Body of pancreas (tissue), 4 donors: ENCODE measurements at regions not wholly inside any gene's neighbourhood (a gene's known extent, or its start where the extent isn't known, plus 50 kb on each side); places are given as distances from the start of the nearest gene placed in this dataset.

Experiments
- ATAC-seq: fragments of 150-250 bp; one replicate; pipeline ENCODE4 v1.9.1; 2016
- DNase-seq, 4 donors: peaks; one replicate each; pipeline ENCODE4 v3.0.0-alpha.2; 2019
- H3K27ac ChIP-seq, 4 donors: fragments of 200-600 bp; sonication (generic); 1 replicate in 3 of 4; 2 replicates in 1 of 4; pipeline versions ENCODE4 v1.5.1 to v1.6.1; 2016 to 2019; ENCODE audit warnings: mild to moderate bottlenecking in 1 of 4, mixed read lengths in 1 of 4, moderate library complexity in 1 of 4
- H3K27me3 ChIP-seq, 2 donors: fragments of 200-600 bp; sonication (generic); one replicate each; pipeline ENCODE4 v1.6.0; 2016; ENCODE audit warnings: mild to moderate bottlenecking in 1 of 2
- H3K36me3 ChIP-seq, 2 donors: fragments of 200-600 bp; sonication (generic); replicated peaks in 1 of 2; 2 replicates each; pipeline ENCODE4 v1.5.1; 2016; ENCODE audit warnings: low read depth in 2 of 2; ENCODE audit not compliant: insufficient read depth in 1 of 2
- H3K4me1 ChIP-seq: fragments of 200-600 bp; sonication (generic); one replicate; pipeline ENCODE4 v1.6.0; 2016
- H3K4me3 ChIP-seq, 2 donors: fragments of 200-600 bp; sonication (generic); 1 replicate in 1 of 2; 2 replicates in 1 of 2; pipeline ENCODE4 v1.5.1; 2016 to 2019
- H3K9me3 ChIP-seq, 3 donors: fragments of 200-600 bp; sonication (generic); 1 replicate in 2 of 3; 2 replicates in 1 of 3; pipeline ENCODE4 v1.5.1; 2016
- POLR2A ChIP-seq, 3 donors: fragments of 450-650 bp; IDR thresholded peaks; one replicate each; pipeline ENCODE4 v1.6.1; 2016; ENCODE audit warnings: antibody characterized with exemption in 3 of 3, mild to moderate bottlenecking in 2 of 3
- WGBS, 2 donors: methylation state at CpG; one replicate each; pipeline ENCODE4 v1.1.5; 2017; 5-methylcytosine and 5-hydroxymethylcytosine counted together
- intact Hi-C: fragments of 100-400 bp; cut with DNase I; formaldehyde crosslinking; loops from one replicate; pipeline ENCODE4 v1.15.1; 2023
- TF ChIP-seq, protein P1 (sequence below), 7 experiments: fragments of 450-650 bp in 4 of 7; fragments of 200-600 bp in 3 of 7; sonication (generic) in 3 of 7; IDR thresholded peaks; one replicate each; pipeline ENCODE4 v1.5.1; 2016 to 2019; ENCODE audit warnings: antibody characterized with exemption in 7 of 7

DNA sequence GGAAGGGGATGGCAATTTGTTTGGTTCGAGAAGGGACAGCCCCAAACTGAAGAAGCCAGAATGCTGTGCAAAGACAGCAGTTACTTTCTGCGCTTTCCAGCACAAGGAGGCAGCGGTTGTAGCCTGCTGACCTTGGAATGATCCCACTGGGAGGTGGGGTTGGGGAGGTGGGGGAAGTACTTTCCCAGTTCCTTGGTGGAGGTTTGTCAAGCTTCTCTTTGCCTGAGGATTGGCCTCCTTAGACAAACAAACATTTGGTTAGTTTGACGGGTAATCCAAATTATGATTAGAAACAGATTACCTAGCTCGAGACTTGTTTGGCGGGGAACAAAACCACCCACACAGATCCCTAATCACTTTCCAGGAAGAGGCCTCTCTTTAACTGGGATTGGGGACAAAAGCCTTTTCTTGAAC, 79.1 kb upstream of the EGLN3 start:
- H3K36me3 ChIP-seq: no peaks in the 10 kb centered on the region
- 61 to 68% methylated on average over 4 to 6 of the region's 6 CpGs for WGBS, 2 donors
- ATAC-seq (peak; percentile 48), DNase-seq (peak in 3 of 4 donors; percentile 14 to 45 (median 23))
- H3K4me1 ChIP-seq: no peaks in the 10 kb centered on the region
- H3K4me3 ChIP-seq: no peak overlapping the region
- H3K27me3 ChIP-seq: no peaks in the 10 kb centered on the region
- TF ChIP-seq, protein P1, sequence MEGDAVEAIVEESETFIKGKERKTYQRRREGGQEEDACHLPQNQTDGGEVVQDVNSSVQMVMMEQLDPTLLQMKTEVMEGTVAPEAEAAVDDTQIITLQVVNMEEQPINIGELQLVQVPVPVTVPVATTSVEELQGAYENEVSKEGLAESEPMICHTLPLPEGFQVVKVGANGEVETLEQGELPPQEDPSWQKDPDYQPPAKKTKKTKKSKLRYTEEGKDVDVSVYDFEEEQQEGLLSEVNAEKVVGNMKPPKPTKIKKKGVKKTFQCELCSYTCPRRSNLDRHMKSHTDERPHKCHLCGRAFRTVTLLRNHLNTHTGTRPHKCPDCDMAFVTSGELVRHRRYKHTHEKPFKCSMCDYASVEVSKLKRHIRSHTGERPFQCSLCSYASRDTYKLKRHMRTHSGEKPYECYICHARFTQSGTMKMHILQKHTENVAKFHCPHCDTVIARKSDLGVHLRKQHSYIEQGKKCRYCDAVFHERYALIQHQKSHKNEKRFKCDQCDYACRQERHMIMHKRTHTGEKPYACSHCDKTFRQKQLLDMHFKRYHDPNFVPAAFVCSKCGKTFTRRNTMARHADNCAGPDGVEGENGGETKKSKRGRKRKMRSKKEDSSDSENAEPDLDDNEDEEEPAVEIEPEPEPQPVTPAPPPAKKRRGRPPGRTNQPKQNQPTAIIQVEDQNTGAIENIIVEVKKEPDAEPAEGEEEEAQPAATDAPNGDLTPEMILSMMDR (IDR thresholded peaks at IDR 0.05): no peak
- TF ChIP-seq POLR2A (IDR thresholded peaks at IDR 0.05): no peak
- no peak overlapping the region for H3K27ac ChIP-seq
- no peaks in the 10 kb centered on the region for H3K9me3 ChIP-seq
- intact Hi-C loops: no loop called here

DNA sequence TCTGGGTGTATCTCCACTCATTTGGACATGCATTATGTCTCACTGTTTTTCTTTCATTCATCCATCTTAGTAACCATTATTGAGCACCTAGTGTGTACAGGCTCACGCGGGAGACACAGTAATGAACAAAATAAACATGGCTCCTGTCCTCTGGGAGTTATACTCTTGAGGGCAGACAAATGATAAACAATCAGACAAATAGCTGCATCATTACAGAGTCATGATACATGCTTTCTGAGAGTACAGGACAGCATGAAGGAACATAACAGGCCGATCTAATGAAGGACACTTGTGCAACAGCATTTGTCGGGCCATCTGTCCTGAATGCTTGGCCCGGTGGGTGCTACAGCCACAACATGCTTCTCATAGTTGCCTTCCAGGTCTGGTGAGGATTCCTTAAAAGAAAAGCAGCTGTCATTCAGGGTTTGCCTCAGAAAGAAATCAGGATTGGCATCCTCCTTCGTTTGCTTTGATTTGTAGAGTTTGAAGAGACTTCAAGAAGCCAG, 77.2 kb upstream of the EGLN3 start:
- no peak for ATAC-seq
- DNase-seq: no peak
- Histone ChIP-seq H3K4me1 (no peaks in the 10 kb centered on the region), H3K9me3 (no peaks in the 10 kb centered on the region), H3K4me3 (no peak overlapping the region), H3K36me3 (no peaks in the 10 kb centered on the region), H3K27ac (no peak overlapping the region), H3K27me3 (no peaks in the 10 kb centered on the region)
- TF ChIP-seq, protein P1 (IDR thresholded peaks at IDR 0.05): no peak
- TF ChIP-seq POLR2A (IDR thresholded peaks at IDR 0.05): no peak
- WGBS, 2 donors: 68 to 92% methylated on average over 6 of the region's 6 CpGs
- intact Hi-C loops: no loop called here

DNA sequence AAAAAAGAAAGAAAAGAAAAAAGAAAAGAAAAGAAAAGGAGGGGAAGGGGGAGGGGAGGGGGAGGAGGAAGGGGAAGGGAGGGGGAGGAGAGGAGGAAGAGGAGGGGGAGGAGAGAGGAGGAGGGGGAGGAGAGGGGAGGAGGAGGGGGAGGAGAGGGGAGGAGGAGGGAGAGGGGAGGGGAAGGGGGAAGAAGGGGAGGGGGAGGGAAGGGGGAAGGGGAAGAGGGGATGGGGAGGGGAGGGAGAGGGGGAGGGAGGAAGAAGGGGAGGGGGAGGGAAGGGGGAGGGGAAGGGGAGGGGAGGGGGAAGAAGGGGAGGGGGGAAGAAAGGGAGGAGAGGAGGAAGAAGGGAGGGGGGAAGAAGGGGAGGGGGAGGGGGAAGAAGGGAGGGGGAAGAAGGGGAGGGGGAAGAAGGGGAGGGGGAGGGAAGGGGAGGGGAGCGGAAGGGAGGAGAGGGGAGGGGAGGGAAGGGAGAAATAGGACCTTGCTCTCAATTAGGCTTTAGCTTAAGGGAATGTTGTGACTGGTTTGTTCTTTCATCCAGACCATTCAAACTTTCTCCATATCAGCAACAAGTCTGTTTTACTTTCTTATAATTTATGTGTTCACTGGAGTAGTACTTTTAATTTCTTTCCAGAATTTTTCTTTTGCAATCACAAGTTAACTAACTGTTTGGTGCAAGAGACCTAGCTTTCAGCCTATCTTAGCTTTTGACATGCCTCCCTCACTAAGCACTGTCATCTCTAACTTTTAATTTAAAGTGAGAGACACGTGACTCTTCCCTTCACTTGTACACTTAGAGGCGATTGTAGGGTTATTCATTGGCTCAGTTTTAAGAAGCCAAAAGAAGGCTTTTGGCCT, 76.5 kb upstream of the EGLN3 start:
- Histone ChIP-seq H3K27me3 (no peaks in the 10 kb centered on the region), H3K36me3 (no peaks in the 10 kb centered on the region), H3K9me3 (no peaks in the 10 kb centered on the region), H3K4me1 (no peaks in the 10 kb centered on the region), H3K27ac (no peak overlapping the region), H3K4me3 (no peak overlapping the region)
- 72 to 81% methylated on average over 2 to 3 of the region's 3 CpGs for WGBS, 2 donors
- ATAC-seq (no peak), DNase-seq (no peak)
- no peak for TF ChIP-seq POLR2A (IDR thresholded peaks at IDR 0.05)
- TF ChIP-seq, protein P1 (IDR thresholded peaks at IDR 0.05): no peak
- intact Hi-C loops: no loop called here

DNA sequence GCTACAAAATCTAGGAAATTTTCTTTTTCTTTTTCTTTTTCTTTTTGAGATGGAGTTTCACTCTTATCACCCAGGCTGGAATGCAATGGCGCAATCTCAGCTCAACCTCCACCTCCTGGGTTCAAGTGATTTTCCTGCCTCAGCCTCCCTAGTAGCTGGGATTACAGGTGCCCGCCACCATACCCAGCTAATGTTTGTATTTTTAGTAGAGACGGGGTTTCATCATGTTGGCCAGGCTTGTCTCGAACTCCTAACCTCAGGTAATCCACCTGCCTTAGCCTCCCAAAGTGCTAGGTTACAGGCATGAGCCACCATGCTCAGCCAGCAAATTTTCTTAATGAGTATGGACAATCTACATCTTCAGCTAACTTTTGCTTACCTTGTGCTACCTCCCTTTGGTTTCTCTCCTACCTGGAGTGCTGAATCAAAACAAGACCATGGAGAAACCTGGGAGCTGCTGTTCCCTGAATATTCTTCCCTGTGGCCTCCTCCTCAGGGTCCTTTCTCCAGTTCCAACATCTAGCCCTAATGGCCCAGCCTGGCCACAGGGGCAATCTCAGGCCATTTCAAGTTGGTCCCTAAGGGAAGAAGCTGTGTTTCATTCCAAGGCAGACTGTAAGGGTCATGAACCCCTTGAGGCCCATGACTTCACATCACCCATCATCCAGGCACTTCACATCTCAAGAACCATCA, 74.6 kb upstream of the EGLN3 start:
- no peaks in the 10 kb centered on the region for H3K9me3 ChIP-seq
- no peak for DNase-seq
- H3K27ac ChIP-seq: no peak overlapping the region
- H3K27me3 ChIP-seq: no peaks in the 10 kb centered on the region
- H3K36me3 ChIP-seq: no peaks in the 10 kb centered on the region
- no peaks in the 10 kb centered on the region for H3K4me1 ChIP-seq
- ATAC-seq: no peak
- intact Hi-C loops: no loop called here
- 95 to 98% methylated on average over 4 of the region's 4 CpGs for WGBS, 2 donors
- TF ChIP-seq POLR2A (IDR thresholded peaks at IDR 0.05): no peak
- TF ChIP-seq, protein P1 (IDR thresholded peaks at IDR 0.05): no peak
- H3K4me3 ChIP-seq: no peak overlapping the region
